ENCODE measurements at regions not wholly inside any gene's neighbourhood (a gene's known extent, or its start where the extent isn't known, plus 50 kb on each side); places are given as distances from the start of the nearest gene placed in this dataset.

DNA sequence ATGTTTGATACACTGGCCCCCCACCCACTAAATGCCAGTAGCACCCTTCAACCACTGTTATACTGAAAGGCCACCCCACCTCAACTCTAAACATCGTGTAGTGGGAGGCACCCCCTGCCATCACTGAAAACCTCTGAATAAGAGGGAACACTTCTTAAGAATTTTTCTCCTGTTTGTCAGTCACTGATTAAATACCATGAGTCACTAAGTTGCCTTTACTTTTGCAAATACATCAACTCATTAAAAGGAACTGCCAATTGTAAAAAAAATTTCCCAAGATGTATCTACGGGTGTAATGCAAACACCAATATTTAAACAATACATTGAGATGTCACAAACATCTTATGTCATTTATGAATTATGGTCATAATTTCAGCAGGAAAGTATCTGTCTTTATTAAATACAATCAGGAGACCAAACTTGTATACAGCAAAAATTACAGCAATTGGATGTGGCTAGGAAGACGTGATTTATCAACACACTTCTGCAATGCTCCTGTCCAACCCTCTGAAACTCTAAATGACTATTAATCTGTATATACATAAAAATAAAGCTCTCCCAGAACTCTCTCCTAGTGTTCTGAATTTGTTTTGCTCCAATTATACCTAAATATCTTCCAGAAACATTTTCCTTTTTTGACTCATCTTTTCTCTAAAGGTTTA, 144.1 kb upstream of the STK17B start:
- peak; percentile 71 for DNase-seq (ENCODE audit: low spot score)

GRCh38 chr2:196316050-196316430, 144.7 kb upstream of the STK17B start:
- DNase-seq (ENCODE audit: low spot score) = peak; percentile 71

GRCh38 chr2:196318517-196319377, 147.4 kb upstream of the STK17B start:
- no peak for DNase-seq (ENCODE audit: low spot score)

DNA sequence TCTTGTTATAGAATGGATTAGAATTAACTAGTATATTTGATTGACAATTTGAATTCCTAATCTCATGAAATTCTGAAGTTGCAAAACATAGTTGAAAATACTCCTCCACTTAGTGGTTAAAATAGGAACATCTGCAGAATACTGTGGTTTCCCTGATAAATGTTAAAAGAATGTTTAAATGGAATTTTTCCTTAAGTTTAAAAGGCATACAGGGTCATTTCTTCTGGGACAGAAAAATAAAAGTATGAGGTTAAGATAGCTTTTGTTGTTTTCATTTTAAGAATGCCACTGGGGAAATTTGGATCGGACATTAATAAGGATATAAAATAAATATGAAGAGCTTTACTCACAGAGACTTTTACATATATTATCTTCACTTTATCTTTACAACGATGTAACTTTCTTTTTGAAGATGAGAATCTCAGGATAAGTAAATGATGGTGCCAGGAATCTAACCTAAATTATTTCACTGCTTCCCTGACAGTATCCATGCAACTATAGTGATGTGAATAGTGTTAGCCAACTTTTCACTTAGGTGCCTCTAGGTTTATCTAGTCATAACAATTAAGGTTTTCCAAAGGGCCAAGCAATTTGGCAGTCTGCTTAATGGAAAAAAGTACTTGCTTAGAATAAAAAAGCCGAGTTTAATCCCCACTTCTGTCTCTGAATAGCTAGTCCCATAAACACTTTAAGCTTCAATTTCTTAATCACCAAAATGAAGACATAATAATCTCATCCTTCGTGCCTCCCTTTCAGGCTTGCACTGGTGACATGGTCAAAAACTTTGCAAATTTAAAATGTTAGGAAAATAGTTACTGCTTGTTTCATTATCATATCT, 151.8 kb upstream of the STK17B start:
- peak; percentile 53 for DNase-seq (ENCODE audit: low spot score)

DNA sequence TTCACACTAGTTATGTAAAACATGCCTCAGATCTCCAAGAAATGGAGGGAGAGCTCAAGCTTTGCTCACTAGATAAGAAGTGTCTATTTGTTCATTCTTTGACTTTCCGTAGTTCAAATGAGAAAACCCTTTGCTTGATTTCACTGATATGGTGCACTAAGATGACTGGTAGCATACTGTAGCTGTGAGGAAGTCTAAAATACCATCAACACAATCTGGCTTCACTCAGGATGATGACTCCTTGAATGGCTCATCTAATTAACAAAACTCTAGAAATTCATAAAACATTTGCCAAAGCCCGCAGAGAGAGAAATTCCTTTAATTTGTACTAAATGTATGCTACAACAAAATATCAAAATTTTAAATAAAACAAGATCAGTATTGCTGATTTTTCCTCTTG, 152.8 kb upstream of the STK17B start:
- DNase-seq (ENCODE audit: low spot score) = no peak

DNA sequence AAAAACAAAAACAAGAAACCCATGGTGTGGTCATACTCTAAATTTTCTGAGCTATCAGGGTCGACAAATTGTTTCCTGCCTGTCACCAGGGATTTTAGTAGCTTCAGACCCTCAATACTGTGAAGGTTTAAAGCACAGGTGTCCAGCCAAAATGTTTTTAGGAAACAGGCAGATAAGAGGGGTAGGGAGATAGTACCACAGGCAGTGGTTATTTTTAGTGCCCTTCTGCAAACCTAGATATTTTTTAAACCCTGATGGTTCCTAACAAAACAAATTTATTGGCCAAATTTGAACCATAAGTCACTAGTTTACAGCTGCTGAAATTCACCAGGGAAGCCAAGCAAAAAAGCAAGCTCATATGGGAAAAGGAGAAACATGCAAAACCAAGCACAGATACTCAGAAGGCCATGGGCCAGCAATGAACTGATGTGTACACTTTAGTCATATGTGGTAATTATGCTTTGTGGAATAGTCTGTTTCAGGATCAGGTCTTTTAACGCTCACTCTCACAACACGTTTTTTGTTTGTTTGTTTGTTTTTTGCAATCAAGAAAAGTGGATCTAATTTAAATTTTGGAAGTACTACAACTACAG, 156.8 kb upstream of the STK17B start:
- DNase-seq (ENCODE audit: low spot score) = no peak

DNA sequence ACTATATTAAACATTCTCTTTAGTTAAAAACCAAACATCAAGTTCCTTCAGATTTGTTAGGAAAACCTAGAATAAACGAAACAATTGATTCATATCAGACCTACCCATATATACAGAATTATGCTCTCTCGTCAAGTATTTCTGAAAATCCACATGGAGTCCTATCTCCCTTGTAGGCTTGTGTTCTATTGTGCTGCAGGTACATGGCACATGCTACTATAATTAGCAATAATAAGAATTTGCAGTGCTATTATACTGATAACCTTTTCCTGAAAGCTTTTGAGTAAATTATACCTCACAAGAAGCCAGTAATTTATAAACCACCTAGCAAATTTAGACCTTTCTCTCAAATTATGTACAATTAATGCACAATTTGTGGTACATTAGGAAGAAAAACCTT, 158.6 kb upstream of the STK17B start:
- DNase-seq (ENCODE audit: low spot score) = no peak

DNA sequence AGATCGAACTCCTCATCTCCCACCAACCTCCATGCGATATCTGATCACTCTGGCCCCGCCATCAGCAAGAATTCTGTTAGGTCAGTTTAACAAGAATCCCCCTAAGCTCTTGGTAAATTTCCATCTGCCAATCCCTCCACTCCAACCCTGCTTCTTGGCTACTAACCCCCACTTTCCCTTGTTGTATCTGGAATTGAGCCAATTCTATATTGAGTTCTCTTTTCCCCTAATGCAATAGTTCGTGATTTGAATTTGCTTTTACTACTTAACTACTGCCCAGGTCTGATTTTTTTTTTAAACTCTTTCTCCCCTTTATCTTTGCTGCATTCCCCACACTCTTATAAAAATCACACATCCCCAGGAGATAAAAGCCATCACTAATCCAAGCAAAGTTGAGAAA, 159.3 kb upstream of the STK17B start:
- no peak for DNase-seq (ENCODE audit: low spot score)

- peak; percentile 84 for DNase-seq (ENCODE audit: low spot score)
These were observed 159.8 kb upstream of the STK17B start for GRCh38 chr2:196331143-196331542.

DNA sequence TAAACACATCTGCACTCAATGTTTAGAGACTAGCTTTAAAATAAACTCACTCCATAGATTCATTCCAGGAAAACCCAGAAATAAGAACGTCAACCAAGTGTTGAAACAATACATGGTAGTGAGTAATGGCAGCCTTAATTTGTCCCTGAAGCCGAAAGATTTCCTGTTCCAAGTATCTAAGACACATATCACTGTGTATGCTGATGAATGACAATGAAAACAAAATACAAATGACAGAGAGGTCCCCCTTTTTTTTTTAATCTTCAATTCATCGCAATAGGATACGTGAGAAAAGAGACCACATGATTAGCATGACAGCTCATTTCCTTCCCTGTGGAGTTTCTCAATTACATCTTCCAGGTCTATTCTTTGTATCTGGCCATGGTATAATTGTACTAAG, 160.5 kb upstream of the STK17B start:
- DNase-seq (ENCODE audit: low spot score) = no peak

DNA sequence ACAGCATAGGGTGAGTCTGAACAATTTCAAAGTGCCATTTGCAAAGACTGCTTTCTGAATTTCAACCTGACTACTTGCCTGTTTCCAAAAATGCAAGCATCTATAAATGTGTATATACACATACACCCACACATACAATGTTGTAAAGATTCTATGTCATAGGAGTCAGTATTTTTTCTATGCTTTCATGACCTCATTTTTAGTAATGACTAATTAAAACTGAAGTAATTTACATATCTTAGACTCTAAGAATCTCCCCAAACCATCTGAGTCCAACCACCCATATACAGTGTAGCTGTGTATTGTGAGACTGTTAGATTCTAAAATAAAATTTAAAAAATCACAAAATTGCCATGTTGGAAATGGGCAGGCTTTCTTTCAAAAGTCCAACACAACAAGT, 162.0 kb upstream of the STK17B start:
- no peak for DNase-seq (ENCODE audit: low spot score)

GRCh38 chr2:196334710-196335109, 163.3 kb upstream of the STK17B start:
- peak; percentile 24 for DNase-seq (ENCODE audit: low spot score)

GRCh38 chr2:196335221-196335634, 163.8 kb upstream of the STK17B start:
- DNase-seq (ENCODE audit: low spot score) = peak; percentile 91

- DNase-seq (ENCODE audit: low spot score) = no peak
These were observed 164.8 kb upstream of the STK17B start for GRCh38 chr2:196336207-196336606.

DNA sequence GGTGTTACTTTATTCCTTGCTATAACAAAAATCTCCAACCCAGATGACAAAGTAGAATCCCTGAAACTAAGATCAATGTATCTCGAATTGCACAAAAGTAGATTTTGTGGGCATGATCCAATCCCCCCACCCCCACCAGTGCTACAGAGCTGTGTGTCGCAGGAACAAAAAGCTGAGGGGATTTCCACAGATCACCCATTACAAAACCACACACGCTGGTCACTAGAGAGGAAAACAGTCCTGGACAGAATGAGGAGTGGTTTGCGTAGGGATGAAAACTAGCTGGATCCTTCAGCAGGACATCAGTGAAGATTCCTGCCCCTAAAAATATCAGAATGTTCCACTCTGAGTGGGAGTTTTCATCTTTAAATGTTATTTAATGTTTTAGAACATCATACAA, 165.3 kb upstream of the STK17B start:
- DNase-seq (ENCODE audit: low spot score) = no peak

GRCh38 chr2:196337208-196337953, 166.0 kb upstream of the STK17B start:
- peak; percentile 29 for DNase-seq (ENCODE audit: low spot score)

- DNase-seq (ENCODE audit: low spot score) = no peak
These were observed 167.1 kb upstream of the STK17B start for GRCh38 chr2:196338440-196338839.

DNA sequence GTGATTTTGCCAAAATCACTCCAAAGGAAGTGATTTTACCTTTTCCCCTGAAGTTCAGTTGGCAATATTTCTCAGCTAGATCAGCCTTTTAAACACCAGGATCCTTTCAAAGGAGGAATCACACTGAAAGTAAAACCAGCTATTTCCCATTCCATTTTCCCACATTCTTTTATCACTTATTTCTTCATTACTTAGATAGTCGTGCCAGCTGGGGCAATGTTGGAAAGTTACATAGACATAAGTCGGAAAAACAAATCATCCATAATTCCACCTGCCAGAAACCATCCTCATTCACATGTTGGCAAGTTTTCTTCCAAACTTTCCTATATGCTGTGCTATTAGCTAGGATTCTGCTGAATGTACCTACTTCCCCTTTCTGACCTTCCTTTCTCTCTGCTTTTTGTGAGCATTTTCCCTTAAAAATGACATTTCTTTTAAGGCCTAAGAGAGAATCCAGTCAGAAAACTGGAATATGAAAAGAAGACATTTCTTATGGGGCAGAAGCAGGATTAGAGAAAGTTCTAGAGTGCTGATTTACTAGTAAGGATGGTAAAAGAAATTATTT, 170.0 kb upstream of the STK17B start:
- DNase-seq (ENCODE audit: low spot score) = no peak

DNA sequence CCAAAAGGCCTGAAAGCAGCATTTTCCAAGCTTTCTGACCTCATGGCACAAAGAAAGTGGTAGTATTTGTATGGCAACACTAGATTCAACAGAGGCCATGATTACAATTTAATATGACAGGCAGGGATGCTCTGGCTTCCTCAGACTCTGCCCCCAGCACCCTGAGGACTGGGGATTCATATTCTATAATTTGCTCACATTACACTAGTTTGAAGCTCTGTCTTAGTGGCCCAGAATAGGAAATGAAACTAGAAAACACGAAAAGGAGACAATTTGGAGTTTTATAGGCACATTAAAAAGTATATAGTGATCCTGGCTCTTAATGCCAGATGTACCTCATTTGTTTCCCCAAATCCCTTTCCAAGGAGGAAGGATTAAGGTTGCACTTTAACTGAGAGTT, 173.0 kb upstream of the STK17B start:
- DNase-seq (ENCODE audit: low spot score) = no peak

DNA sequence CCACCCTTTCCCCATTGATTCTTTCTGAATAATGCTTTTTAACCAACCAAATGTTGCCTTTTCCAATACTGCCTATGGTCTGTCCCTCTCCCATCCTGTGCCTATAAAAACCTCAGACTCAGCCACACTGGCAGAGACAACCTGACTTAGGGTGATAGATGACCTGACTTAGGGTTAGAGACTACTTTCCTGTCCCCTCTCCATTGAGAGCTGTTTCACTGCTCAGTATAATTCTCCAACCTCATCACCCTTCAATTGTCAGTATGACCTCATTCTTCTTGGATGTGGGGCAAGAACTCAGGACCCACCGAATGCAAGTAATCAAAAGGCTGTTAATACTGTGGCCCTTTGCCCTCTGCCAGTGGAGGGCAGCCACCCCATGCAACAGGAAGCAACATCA, 182.3 kb upstream of the STK17B start:
- no peak for DNase-seq (ENCODE audit: low spot score)

GRCh38 chr2:196354186-196354585, 182.8 kb upstream of the STK17B start:
- no peak for DNase-seq (ENCODE audit: low spot score)

Data from A172 (cell line).